K562 (cell line): ENCODE measurements at regions not wholly inside any gene's neighbourhood (a gene's known extent, or its start where the extent isn't known, plus 50 kb on each side); places are given as distances from the start of the nearest gene placed in this dataset.

Experiments
- ATAC-seq: fragments of 200-7000 bp; cut with Tn5 transposase; 3 replicates; pipeline ENCODE4 v1.9.1; 2020; ENCODE audit warnings: moderate library complexity
- BruUV-seq: library from RNA; stranded (reverse); fragments of 400-500 nt; replicated peaks from 2 replicates; lab custom pipeline; 2021; lab: Mats Ljungman, UMichigan
- CTCF ChIA-PET: fragments of 300-600 bp; formaldehyde crosslinking; extraction: SDS; loops from one replicate; lab custom pipeline; 2021; ENCODE audit warnings: low intra/inter-chr PET ratio; lab: Yijun Ruan, JAX
- POLR2A ChIA-PET: fragments of 300-600, 350-650 bp; sonication (Branson Sonifier 250); formaldehyde crosslinking; extraction: SDS; loops from one replicate; lab custom pipeline; 2021; ENCODE audit warnings: antibody characterized with exemption, inconsistent platforms; lab: Yijun Ruan, JAX
- DNase-seq, 4 experiments: peaks; one replicate each; pipeline versions ENCODE4 v3.0.0 to v3.0.0-alpha.2; 2011 to 2018; ENCODE audit warnings: low spot score in 3 of 4, mixed read lengths in 3 of 4; ENCODE audit errors: extremely low read depth in 1 of 4
- FAIRE-seq: peaks from 2 replicates; lab custom pipeline; 2011; peaks lifted over from hg19 to GRCh38; lab: Jason Lieb, UNC
- H2AFZ ChIP-seq: 2 replicates; pipeline ENCODE4 v1.6.0; 2011; ENCODE audit warnings: low read depth, low read length, control low read depth, inconsistent platforms
- H3K27ac ChIP-seq: fragments of 200-600 bp; 3 replicates; pipeline ENCODE4 v1.8.0; 2011; ENCODE audit warnings: low read depth, mild to moderate bottlenecking, control low read depth, inconsistent platforms, low read length, moderate library complexity, mixed read lengths; ENCODE audit errors: extremely low read depth
- H3K27me3 ChIP-seq, 2 experiments: fragments of 300-600 bp in 1 of 2; 2 replicates in 1 of 2; 3 replicates in 1 of 2; pipeline versions ENCODE4 v1.6.0 to v1.8.0; 2011; ENCODE audit warnings: inconsistent platforms in 2 of 2, low read length in 2 of 2, mild to moderate bottlenecking in 1 of 2, mixed read lengths in 1 of 2, moderate library complexity in 1 of 2; ENCODE audit not compliant: control insufficient read depth in 2 of 2, insufficient read depth in 2 of 2
- H3K36me3 ChIP-seq: fragments of 300-600 bp; 3 replicates; pipeline ENCODE4 v1.8.0; 2011; ENCODE audit warnings: mild to moderate bottlenecking, low read length, inconsistent platforms; ENCODE audit not compliant: control insufficient read depth, insufficient read depth
- H3K4me1 ChIP-seq, 2 experiments: fragments of 200-600 bp in 1 of 2; replicated peaks in 1 of 2; 2 replicates in 1 of 2; 3 replicates in 1 of 2; pipeline versions ENCODE4 v1.5.1 to v1.8.0; 2011; ENCODE audit warnings: inconsistent platforms in 2 of 2, low read length in 2 of 2, mild to moderate bottlenecking in 1 of 2, mixed read lengths in 1 of 2, moderate library complexity in 1 of 2; ENCODE audit not compliant: control insufficient read depth in 2 of 2, insufficient read depth in 2 of 2
- H3K4me2 ChIP-seq: 2 replicates; pipeline ENCODE4 v1.6.1; 2011; ENCODE audit warnings: low read length, control low read depth, inconsistent platforms, mixed read lengths; ENCODE audit not compliant: insufficient read depth
- H3K4me3 ChIP-seq: fragments of 200-600 bp; sonication (generic), shearing (Covaris generic); 2 replicates; pipeline ENCODE4 v1.5.1; 2016; ENCODE audit warnings: control low read depth, inconsistent platforms
- H3K79me2 ChIP-seq: fragments of 200-600 bp; 3 replicates; pipeline ENCODE4 v1.8.0; 2011; ENCODE audit warnings: low read length, inconsistent platforms; ENCODE audit not compliant: control insufficient read depth, insufficient read depth
- H3K9ac ChIP-seq, 2 experiments: 2 replicates each; pipeline versions ENCODE4 v1.6.0 to v1.6.1; 2011; ENCODE audit warnings: low read depth in 2 of 2, low read length in 2 of 2, control low read depth in 1 of 2, inconsistent platforms in 1 of 2, mild to moderate bottlenecking in 1 of 2, mixed read lengths in 1 of 2; ENCODE audit not compliant: insufficient read depth in 1 of 2
- H3K9me1 ChIP-seq: one replicate; pipeline ENCODE4 v1.6.0; 2011; ENCODE audit warnings: inconsistent platforms, mild to moderate bottlenecking, low read length, moderate library complexity; ENCODE audit not compliant: control insufficient read depth, insufficient read depth
- H3K9me3 ChIP-seq: replicated peaks from 2 replicates; pipeline ENCODE4 v1.5.1; 2011; ENCODE audit warnings: low read depth, low read length, inconsistent platforms; ENCODE audit not compliant: control insufficient read depth, insufficient read depth
- H4K20me1 ChIP-seq: replicated peaks from 2 replicates; pipeline ENCODE4 v1.6.1; 2011; ENCODE audit warnings: low read length, inconsistent platforms, mixed read lengths; ENCODE audit not compliant: control insufficient read depth, insufficient read depth
- ERF ChIP-seq: fragments of 450-650 bp; formaldehyde crosslinking; IDR thresholded peaks from 2 replicates; pipeline ENCODE4 v1.4.0; 2020; ENCODE audit warnings: mild to moderate bottlenecking, mixed read lengths
- MTA1 ChIP-seq: fragments of 450-650 bp; IDR thresholded peaks from 2 replicates; pipeline ENCODE4 v1.6.1; 2017; ENCODE audit warnings: borderline replicate concordance
- NFATC3 ChIP-seq: fragments of 450-650 bp; IDR thresholded peaks from 2 replicates; pipeline ENCODE4 v1.6.1; 2017; ENCODE audit warnings: mild to moderate bottlenecking
- TEAD4 ChIP-seq, 2 experiments: sonication (generic) in 1 of 2; formaldehyde crosslinking in 1 of 2; IDR thresholded peaks; 2 replicates each; pipeline versions ENCODE4 v1.6.1 to v1.8.0; 2012 to 2022; ENCODE audit warnings: borderline replicate concordance in 1 of 2, inconsistent platforms in 1 of 2, low read length in 1 of 2, mild to moderate bottlenecking in 1 of 2, missing genetic modification reagents in 1 of 2
- WGBS: fragments of 100-300 bp; shearing (Covaris generic); methylation state at CpG from one replicate; pipeline ENCODE4 v1.1.6; 2016; ENCODE audit warnings: low coverage, mixed read lengths; ENCODE audit not compliant: insufficient coverage; ENCODE audit errors: missing lambda C conversion rate; 5-methylcytosine and 5-hydroxymethylcytosine counted together
- in situ Hi-C: fragments of 300-500 bp; cut with MboI; formaldehyde crosslinking; loops from 4 replicates; pipeline ENCODE4 v1.15.0; 2018; ENCODE audit warnings: inconsistent platforms, mixed read lengths
- intact Hi-C: fragments of 100-400 bp; cut with micrococcal nuclease; formaldehyde crosslinking; loops from 2 replicates; pipeline ENCODE4 v1.14.2; 2022
- TF ChIP-seq, protein P1 (sequence below): sonication (generic); formaldehyde crosslinking; IDR thresholded peaks from 2 replicates; pipeline ENCODE4 v1.8.1; 2023; ENCODE audit warnings: mild to moderate bottlenecking, missing genetic modification reagents
- TF ChIP-seq, protein P2 (sequence below), 2 experiments: fragments of 450-650 bp; conservative IDR thresholded peaks; 2 replicates each; pipeline ENCODE4 v1.6.1; 2017; ENCODE audit warnings: mild to moderate bottlenecking in 2 of 2, moderate library complexity in 2 of 2

- CTCF ChIA-PET: no interaction called here
- Histone ChIP-seq H3K4me2 (no peak overlapping the region), H3K4me3 (no peak overlapping the region), H4K20me1 (peaks cover 6% of the 10 kb centered on the region; the same call in 1 of the 2 replicates), H3K79me2 (no peaks in the 10 kb centered on the region), H3K9ac (no peak overlapping the region), H2AFZ (no peak overlapping the region), H3K9me1 (no peaks in the 10 kb centered on the region), H3K27me3 (peaks cover 17 to 70% of the 10 kb centered on the region in 2 experiments), H3K36me3 (no peaks in the 10 kb centered on the region), H3K9me3 (no peaks in the 10 kb centered on the region), H3K27ac (no peak overlapping the region), H3K4me1 (no peaks in the 10 kb centered on the region)
- 1% methylated on average over 11 of the region's 11 CpGs for WGBS
- POLR2A ChIA-PET: interaction anchor here (0.5 to 0.6 kb wide), 3 partner anchors 40 to 223 kb away, joined by 3 read pairs; no protein-coding TSS in a partner anchor
- no peak for ATAC-seq
- no peak for FAIRE-seq
- TF ChIP-seq NFATC3: no peak
- DNase-seq: no peak
- intact Hi-C loops (no loop called here), in situ Hi-C loops (no loop called here)
- BruUV-seq: no TSS peak
These were observed 202.7 kb downstream of the FOXL1 start for GRCh38 chr16:86781046-86781445.

- peaks cover 10% of the 10 kb centered on the region; the same call in 1 of the 2 replicates for H4K20me1 ChIP-seq
- ATAC-seq (no peak), DNase-seq (no peak), FAIRE-seq (no peak)
- WGBS: under 1% methylated on average over 23 of the region's 23 CpGs
- H3K4me1 ChIP-seq: no peaks in the 10 kb centered on the region
- no TSS peak for BruUV-seq
- H3K79me2 ChIP-seq: no peaks in the 10 kb centered on the region
- no peak overlapping the region for H3K4me2 ChIP-seq
- H3K27ac ChIP-seq: no peak overlapping the region
- in situ Hi-C loops: no loop called here
- ChIA-PET CTCF (no interaction called here), POLR2A (interaction anchor here (0.7 kb wide), 1 partner anchor 137 kb away, joined by 3 read pairs; no protein-coding TSS in a partner anchor)
- H3K9ac ChIP-seq: no peak overlapping the region
- no peaks in the 10 kb centered on the region for H3K9me1 ChIP-seq
- H3K9me3 ChIP-seq: no peaks in the 10 kb centered on the region
- no peak overlapping the region for H3K4me3 ChIP-seq
- no peak overlapping the region for H2AFZ ChIP-seq
- peaks cover 14 to 71% of the 10 kb centered on the region in 2 experiments for H3K27me3 ChIP-seq
- no peaks in the 10 kb centered on the region for H3K36me3 ChIP-seq
- intact Hi-C loops: no loop called here
- TF ChIP-seq ERF (no peak), TEAD4 (IDR thresholded peaks at IDR 0.05; ENCODE audit: low read length) (no peak), TEAD4 (CRISPR knock-in tag; IDR thresholded peaks at IDR 0.05; ENCODE audit: borderline replicate concordance) (no peak), MTA1 (no peak)
- TF ChIP-seq, protein P1, sequence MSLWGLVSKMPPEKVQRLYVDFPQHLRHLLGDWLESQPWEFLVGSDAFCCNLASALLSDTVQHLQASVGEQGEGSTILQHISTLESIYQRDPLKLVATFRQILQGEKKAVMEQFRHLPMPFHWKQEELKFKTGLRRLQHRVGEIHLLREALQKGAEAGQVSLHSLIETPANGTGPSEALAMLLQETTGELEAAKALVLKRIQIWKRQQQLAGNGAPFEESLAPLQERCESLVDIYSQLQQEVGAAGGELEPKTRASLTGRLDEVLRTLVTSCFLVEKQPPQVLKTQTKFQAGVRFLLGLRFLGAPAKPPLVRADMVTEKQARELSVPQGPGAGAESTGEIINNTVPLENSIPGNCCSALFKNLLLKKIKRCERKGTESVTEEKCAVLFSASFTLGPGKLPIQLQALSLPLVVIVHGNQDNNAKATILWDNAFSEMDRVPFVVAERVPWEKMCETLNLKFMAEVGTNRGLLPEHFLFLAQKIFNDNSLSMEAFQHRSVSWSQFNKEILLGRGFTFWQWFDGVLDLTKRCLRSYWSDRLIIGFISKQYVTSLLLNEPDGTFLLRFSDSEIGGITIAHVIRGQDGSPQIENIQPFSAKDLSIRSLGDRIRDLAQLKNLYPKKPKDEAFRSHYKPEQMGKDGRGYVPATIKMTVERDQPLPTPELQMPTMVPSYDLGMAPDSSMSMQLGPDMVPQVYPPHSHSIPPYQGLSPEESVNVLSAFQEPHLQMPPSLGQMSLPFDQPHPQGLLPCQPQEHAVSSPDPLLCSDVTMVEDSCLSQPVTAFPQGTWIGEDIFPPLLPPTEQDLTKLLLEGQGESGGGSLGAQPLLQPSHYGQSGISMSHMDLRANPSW: no peak
- TF ChIP-seq, protein P2, sequence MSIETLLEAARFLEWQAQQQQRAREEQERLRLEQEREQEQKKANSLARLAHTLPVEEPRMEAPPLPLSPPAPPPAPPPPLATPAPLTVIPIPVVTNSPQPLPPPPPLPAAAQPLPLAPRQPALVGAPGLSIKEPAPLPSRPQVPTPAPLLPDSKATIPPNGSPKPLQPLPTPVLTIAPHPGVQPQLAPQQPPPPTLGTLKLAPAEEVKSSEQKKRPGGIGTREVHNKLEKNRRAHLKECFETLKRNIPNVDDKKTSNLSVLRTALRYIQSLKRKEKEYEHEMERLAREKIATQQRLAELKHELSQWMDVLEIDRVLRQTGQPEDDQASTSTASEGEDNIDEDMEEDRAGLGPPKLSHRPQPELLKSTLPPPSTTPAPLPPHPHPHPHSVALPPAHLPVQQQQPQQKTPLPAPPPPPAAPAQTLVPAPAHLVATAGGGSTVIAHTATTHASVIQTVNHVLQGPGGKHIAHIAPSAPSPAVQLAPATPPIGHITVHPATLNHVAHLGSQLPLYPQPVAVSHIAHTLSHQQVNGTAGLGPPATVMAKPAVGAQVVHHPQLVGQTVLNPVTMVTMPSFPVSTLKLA (conservative IDR thresholded peaks at IDR 0.05): no peak
These were observed 205.6 kb downstream of the FOXL1 start for GRCh38 chr16:86783636-86784626.
